Left renal pelvis (tissue), 4 donors: ENCODE measurements at regions not wholly inside any gene's neighbourhood (a gene's known extent, or its start where the extent isn't known, plus 50 kb on each side); places are given as distances from the start of the nearest gene placed in this dataset.

ENCODE experiments used
- DNase-seq, 4 donors: peaks; one replicate each; pipeline ENCODE4 v3.0.0-alpha.2; 2013; ENCODE audit warnings: low read depth in 4 of 4, low spot score in 3 of 4

DNA sequence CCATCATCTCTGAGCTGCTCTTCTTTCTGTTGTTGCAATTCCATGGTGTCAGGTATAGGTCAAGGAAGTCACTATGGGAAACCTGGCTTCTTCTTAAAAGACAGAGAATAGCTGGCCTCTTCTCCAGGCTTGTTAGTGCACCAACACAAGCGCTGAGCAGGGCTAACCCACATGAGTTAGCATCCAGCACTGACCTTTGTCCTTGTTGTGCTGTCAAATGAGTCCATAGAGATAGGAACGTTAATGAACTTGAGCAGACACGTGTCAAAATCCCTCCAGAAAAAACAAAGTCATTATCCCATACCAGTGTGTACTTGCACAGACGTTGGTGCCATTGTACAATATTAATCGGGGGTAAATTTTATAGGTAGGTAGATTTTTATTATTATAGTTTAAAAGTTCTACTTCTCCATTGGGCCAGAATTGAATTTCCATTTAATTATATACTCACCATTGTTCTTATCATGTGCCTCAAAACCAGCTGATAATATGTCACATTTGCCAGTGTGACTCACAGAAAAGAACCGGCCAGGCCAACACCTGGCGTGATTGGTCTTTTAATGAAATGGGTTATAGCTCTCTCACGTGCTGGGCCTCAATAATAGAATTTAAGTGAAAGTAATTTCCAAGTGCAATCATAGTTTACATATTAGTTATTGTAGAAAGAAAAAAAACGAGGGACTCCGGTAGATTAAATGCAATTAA lies 468.8 kb upstream of the MGMT start:
- DNase-seq, result no peak

DNA sequence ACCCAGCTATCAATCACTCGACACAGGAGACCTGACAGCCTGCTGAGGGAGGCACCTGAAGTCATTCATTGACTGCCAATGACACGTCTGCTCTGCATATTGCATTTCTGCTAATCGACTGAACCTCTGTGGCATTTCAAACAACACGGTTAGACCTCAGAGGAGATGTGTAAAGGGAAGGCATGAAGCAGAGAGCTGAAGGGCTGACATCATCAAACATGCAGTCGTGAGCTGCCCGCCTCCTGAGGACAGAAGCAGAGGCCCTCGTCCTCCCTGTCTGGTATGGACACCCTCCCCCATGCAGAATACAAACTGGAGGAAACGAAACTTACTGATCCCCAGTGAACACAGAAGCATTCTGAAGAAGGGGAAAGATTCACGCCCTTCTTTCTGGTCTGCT lies 462.6 kb upstream of the MGMT start:
- DNase-seq, result no peak

DNA sequence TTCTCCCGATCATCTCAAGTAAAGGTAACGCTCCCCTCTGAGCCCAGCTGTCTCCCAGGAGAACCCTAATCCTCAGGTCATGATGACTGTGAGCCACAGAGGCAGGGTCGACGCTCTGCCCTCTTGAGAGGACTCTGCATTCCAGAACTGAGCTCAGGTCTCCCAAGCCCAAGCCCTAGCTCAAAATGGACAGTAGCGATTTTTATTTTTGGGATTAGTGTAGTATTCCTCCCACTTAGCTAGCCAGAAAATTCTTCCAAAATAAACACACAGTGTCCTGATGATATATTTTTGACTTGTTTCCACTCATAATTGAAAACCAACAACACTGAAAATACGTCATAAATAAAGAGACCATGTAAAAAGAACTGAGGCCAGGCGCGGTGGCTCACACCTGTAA lies 462.0 kb upstream of the MGMT start:
- no peak for DNase-seq

DNA sequence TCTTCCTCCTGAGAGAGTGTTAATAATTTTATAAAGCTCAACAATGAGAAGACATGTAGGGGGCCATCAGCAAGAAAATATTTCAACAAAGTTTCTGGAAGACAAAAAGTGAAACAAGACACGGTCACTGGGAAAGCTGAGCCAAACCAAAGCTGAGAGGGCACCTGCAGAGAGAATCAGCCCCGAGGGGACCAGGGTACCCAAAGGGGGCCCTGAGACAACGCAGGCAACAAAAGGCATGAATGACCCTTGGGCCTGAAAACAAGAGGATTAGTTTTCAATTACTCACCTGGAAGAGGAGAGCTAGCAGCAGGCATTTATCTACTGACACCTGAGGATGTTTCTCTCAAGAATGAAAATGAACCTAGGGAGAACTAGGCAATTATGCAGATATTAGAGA lies 461.2 kb upstream of the MGMT start:
- DNase-seq, result no peak

DNA sequence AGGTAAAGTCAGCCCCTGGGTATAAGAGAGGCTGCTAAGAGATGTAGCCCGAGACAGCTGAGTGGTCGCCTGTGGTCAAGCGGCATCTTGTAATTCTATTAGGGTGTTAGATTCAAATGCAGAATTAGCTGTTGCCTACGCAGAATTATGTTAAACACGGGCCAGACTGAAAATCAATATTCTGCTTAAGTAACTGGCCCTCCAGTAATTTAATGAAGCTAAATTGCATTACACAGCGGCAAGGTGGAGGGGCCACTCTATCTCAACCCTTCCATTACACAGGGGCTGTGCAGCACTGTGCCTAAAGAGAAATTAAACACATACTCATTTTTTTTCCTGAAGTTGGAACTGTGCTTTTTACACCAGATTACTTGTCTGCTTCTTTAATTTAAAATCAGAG lies 448.5 kb upstream of the MGMT start:
- no peak for DNase-seq

DNA sequence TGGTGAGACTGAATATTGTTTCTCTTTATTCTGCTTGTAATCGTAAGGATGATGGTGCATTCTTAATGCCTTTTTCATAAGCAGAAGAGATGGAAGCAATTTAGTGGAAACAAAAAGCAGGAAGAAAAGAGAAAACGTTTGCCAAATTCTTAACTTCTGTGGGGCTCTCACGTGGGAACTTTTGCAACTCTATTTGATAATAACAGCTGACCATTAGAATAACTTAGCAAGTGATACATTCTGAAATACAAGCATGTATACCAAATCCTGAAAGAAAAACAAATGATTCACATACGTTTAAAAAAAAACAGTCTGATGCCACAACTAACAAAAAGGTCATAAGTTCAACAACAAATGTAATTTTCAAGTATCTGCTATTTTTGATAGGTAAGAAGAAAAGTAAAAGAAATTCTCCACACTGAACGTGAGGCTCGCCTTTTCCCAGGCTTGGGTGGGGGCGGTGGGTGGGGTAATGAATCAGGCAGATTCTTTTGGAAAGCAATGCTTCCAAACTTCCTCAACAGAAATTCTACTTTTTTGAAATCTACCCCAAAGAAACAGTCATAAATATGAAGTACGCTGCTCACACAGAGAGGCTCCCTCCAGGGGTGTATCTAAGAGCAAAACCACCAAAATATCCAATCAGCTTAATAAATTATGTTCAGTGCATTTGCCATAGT lies 446.2 kb upstream of the MGMT start:
- no peak for DNase-seq

DNA sequence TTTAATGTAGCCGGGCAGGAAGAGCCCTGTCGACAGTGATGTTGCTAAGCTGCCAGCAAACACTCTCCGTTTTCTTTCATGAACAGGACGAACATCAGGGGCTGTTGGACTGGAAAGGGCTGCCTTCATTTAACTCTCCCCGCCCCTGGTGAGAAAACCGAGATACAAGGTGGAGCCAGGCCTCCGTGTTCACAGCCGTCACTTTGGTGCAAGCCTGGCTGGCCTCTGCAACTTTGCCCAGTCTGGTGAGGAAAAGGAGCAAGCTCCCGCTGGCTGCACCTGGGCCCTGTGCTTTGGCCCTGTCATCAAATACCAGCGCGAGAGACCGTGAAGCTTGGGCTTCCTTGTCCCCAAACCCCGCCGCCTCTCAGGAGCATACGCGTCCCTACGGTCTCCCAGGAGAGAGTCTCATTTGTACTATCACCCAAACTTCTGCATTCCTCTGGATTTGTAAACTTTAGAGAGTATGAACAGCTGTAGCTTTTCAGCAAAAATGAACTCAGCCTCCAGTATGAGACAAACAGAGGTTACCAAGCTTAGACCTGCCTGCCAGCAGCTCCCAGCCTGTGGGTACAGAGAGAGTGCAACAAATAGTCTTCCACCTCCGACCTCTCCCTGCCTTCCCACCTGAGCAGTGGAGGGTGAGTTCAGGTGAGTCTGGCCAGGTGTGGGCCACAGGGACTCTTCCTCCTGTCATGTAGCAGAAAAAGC lies 445.3 kb upstream of the MGMT start:
- DNase-seq, result peak in 2 of 4 donors; percentile 35 to 46

DNA sequence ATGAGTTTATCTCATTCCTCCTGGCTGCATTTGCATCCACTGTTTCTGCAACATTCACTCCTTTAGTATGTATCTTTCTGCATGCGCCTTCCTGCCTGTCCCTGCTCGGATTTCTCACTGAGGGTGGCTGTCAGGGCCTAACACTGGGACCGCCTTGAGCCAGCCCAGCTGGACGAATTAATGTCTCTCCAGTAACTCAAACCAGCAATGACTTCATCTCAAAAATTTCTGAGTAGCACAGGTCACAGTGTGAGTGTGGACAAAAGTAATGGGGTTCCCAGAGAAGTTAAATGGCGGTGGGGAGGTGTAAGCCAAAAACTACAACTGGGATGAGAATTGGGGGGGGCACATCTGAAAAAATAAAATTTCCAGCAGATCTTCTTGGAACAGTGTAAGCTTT lies 444.0 kb upstream of the MGMT start:
- peak; percentile 65 to 78 (median 66) for DNase-seq

DNA sequence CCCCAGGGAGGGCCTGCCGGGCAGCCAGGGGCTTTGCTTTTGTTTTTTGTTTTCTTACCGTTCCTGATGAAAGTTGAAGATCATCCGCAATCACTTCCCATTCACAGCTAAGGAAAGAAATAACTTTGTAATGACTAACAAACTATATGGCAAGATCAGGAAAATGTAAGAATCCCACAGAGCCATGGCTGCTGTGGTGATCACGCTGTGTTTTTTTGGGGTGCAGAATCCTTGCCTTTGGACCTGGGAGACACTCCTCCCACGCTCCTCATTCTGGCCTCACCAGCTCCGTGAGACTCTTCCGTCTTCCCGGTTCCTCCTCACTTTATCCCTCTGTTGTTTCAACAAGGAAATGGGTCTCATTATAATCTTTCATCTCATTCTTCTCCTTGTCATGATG lies 443.0 kb upstream of the MGMT start:
- no peak for DNase-seq

DNA sequence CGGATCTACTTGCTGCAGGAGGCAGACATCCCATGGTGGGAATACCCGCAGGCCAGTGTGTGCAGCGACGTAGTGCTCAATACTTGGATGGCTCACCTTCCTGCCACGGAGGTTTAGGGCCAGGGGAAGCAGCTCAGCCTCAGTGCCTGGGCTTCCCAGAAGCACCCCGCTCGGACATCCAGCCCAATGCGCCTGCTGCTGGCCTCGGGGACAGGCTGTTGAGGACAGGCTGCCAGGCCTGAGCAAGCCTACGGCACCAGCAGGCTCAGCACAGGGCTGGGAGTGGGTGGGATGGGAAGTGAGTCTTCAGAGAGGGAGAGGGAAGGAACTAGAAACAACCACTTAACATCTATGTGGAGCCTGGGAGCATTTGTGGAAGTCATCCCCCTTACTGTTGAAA lies 441.3 kb upstream of the MGMT start:
- DNase-seq, result no peak

DNA sequence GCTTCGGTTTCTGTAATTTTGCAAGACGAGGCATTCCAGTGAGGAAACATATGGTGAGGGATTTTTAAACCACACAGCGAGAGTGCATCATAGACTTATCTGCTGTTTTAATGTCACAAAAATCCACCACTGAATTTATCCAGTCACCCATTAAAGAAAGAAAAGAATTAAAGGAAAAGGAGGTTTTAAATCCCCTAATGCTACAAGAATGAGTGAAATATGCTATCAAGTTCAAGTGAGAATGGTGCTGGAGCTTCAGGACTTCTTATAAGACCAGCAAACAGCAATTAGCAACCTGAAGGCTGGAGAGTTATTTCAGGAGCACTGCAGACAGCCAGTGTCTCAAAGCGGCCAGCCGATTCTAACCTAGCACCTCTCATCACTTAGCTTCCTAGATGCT lies 439.1 kb upstream of the MGMT start:
- no peak for DNase-seq

DNA sequence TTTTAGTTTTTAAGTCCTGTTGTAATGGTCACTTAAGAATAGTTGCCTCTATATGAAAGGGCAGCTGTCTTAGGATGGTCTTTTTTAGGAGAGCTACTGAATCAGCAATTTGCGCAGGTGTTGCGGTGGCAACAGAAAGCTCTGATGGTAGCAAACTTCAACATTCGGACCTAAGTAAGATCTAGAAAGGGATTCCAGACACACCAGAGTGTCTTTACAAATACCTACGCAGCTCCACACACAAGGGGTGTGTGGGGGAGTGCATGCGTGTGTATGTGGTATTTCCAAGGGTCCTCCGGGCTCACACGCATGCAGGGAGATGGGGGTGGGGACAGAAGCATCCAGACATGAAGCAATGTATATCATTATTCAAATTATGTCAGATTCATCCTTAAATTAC lies 438.6 kb upstream of the MGMT start:
- DNase-seq, result no peak

DNA sequence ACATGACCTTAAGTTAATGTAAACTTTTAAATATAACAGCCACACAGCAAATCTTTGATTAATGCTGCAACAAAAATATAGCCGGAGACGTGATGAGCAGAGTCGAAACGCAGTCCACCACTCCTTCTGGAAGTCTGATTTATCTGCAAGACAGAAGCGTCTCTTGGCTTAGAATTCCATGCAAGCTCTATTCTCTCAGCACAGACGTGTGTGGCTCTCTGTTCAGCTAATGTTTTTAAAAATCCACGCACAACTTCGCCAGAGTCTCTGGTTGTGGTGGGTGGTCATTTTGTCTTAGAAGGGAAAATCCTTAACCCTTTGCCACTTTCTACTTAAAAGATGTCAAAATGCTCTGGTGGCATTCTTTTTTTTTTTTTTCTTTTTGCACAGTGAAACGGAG lies 438.0 kb upstream of the MGMT start:
- DNase-seq, result no peak

DNA sequence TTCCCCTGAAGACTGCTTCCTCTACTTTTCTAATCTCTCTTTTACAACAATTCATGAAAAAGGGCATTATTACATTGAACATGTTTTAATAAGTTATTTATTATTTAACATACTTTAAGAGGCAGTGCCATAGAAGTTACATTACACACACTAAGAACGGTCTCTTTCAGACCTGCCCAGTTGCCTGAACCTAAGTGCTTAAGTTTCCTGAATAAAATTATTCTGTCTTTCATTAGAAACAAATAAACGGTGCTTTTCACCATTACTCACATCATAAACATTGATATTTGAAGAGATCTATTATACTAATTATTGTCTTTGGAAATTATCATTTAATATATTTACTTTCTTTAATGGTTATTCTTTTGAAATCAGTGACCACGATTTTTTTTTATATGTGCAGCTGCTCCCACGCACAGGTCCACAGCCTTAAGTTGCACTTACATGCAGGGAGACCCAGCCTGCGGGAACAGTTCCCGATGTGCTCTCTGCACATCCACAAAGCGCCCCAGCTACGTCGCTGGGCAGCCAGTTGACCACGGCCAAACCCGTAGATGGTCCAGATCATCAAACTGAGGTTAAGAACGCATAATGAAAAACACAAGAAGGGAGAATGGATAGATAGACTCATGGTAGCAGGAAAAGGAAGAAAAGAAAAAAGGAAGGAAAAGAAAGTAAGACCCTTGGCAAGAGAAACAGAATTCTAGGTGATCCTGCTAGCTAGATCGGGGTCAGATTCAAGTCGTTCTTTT lies 437.0 kb upstream of the MGMT start:
- DNase-seq, result no peak

DNA sequence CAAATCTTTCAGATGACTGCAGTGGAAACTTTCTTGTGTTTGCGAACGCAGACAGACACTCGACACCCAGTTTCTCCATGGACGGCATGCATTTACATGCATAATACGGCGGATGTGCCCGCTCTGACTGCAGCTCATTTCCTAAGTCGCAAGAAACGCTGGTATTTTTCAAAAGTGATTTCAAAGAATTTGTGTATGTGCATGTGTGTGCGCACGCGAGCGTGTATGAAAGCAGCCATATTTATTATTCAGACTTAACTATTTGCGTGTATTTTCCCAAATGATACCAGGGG lies 436.5 kb upstream of the MGMT start:
- DNase-seq, result no peak

DNA sequence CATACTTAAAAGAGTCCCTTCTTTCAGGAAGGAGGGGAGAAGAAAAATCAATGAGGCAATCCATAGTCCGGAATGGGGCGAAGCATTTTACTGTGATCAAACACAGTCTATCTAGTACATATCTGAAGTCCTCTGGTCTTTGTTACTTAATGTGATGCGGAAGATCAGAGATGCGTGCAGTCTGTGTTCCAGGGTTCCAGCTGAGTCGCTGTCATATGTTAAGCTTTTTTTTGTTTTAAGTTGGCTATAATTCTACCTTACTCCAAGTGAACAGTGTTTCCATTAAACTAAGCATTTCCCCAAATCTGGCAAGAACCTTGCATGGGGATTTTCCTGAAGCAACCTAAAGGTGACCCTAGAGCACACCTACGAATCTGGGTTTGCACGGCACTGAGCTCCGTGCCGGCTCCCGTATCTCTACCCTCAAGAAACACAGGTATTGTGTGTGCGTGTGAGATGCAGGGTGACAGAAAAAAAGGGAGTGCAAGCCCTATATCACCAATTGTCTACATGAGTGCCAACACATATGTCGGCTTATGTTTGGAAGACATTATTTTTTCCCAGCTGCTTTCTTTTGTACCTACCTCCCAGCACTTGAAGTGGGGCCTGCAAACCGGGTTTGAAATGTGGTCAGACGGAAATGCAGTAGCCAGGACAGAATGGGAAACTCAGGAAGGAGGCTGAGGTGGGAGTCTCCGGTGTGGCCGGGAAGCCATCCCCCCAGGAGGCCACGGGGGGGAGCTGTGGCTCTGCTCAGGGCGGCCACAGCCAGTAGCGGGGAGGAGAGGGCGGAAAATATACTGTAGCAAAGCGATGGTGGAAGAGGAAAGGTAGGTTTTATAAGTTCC lies 435.8 kb upstream of the MGMT start:
- peak in 1 of 4 donors; percentile 38 for DNase-seq

DNA sequence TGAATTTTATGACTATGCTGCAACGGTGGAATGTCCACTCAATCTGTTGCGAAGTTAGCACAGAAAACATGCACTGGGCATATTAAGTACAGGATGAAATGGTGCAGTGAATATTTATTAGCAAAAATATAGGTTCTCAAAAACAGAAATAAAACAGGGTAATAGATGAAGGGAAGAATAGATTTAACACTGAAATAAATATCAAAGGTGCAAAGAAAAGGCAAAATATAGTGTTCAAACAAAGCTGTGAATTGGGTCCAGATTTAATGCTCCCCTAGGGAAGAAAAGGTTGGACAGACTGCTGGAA lies 435.2 kb upstream of the MGMT start:
- DNase-seq, result no peak

DNA sequence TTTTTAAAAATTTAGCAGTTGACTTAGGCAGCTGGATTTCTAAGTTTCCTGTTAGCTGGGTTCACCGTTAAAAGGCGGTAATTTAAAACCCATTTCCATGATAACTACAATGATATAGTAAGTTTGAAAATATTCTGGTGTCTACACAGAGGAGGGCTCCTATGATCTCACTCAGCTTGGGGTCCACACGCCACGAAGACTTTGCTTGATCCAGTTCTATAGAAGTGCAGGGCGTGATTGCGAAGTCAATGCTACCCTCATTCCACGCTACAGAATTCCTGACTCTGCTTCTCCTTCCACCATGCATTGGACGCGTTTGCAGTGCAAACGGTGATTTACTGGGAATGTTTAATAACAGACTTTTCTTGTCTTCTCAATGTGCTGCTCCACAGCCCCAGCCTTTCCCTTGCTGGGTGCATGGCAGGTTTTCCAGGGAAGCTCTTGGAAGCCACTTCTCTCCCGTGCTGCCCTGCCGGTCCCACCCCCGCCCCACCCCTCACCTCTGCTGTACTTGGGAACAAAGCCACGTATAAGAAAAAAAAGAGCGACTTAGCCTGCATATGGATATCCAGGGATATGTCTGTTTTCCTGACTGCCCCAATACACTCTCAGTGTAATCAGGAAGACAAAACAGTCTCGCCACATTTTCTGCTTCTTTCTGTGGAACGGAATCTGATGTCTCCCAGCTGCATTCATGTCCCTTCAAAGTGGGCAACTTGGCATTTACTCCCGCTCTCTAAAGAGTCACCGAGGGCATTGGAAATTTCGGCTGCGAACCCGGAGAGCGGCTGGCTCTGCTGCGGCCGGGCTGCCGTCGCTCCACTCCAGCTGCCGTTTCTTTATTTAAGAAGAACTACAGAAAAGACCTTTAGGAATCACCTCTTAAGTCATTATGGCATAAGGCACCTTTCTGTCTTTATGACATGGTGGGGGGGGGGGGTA lies 434.4 kb upstream of the MGMT start:
- DNase-seq, result no peak

DNA sequence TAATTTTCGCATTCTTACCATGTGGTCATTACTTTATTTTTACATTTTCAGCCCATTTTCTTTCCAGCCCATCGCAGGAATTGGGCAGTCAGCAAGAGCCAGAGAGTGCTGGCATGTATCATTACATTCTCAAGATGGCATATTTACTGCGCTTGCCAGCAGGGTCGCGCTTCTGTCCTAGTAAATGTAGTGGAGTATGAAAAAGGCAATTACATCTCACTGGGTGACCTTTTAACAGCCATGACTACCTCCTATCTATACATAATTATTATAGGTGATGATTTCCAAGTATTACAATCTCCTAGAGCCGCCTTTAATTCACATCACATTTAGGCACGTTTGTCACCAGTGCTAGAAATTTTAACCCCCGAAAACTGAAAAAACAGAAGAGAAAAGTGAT lies 433.7 kb upstream of the MGMT start:
- DNase-seq, result no peak

DNA sequence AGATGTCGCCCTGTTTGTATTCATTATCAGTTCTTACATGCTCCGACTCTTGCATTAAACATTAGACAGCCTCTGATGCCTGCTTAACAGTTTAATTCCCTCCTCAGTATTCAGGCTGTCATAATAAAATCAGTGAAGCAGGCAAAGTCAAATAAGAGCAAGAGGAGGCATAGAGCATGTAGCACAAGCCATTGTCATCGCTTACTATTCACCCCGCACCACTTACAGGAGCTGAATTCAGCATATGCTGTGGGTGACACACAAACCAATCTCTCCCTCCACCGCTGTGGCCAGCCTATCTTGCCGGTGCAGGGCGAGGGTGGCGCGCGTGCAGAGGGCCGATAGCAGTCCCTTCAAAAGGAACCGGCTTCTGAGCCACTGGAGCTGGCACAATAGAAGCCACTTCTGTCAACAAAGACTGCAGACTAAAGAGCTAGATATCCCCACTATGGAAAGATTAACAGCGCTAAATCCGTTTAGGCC lies 433.2 kb upstream of the MGMT start:
- no peak for DNase-seq
